HG03045 (cell line): ENCODE measurements at regions not wholly inside any gene's neighbourhood (a gene's known extent, or its start where the extent isn't known, plus 50 kb on each side); places are given as distances from the start of the nearest gene placed in this dataset.
"Not testable (repeated sequence)": the region's sequence is repeated elsewhere in the genome, so short reads cannot be mapped to it uniquely, and the experiment has no call there.

Experiments
- ATAC-seq: cut with Tn5 transposase; IDR thresholded peaks from one replicate; pipeline ENCODE4 v1.9.1; 2021; ENCODE audit warnings: mild to moderate bottlenecking, moderate library complexity; ENCODE audit not compliant: unreplicated experiment

GRCh38 chr2:64869126-64869525 is 120.1 kb upstream of the SLC1A4 start:
- ATAC-seq, result no peak

- ATAC-seq, result peak; percentile 82
These were observed 115.7 kb upstream of the SLC1A4 start for GRCh38 chr2:64873472-64873924.

GRCh38 chr2:64874593-64874992 is 114.6 kb upstream of the SLC1A4 start:
- ATAC-seq, result no peak

GRCh38 chr2:64875368-64875767 is 113.8 kb upstream of the SLC1A4 start:
- ATAC-seq, result no peak

- no peak for ATAC-seq
These were observed 113.0 kb upstream of the SLC1A4 start for GRCh38 chr2:64876137-64876647.

GRCh38 chr2:64879745-64880144 is 109.5 kb upstream of the SLC1A4 start:
- ATAC-seq, result no peak

GRCh38 chr2:64880193-64880951 is 108.8 kb upstream of the SLC1A4 start:
- no peak for ATAC-seq

GRCh38 chr2:64881037-64881492 is 108.1 kb upstream of the SLC1A4 start:
- ATAC-seq, result no peak

- no peak for ATAC-seq
These were observed 101.6 kb upstream of the SLC1A4 start for GRCh38 chr2:64887565-64887964.

GRCh38 chr2:64888591-64889309 is 100.4 kb upstream of the SLC1A4 start:
- no peak for ATAC-seq

- no peak for ATAC-seq
These were observed 99.4 kb upstream of the SLC1A4 start for GRCh38 chr2:64889803-64890202.

GRCh38 chr2:64896572-64896971 is 92.6 kb upstream of the SLC1A4 start:
- ATAC-seq, result not testable (repeated sequence)

GRCh38 chr2:64899081-64899865 is 89.9 kb upstream of the SLC1A4 start:
- no peak for ATAC-seq

- not testable (repeated sequence) for ATAC-seq
These were observed 89.3 kb upstream of the SLC1A4 start for GRCh38 chr2:64899876-64900275.

GRCh38 chr2:64904413-64905329 is 84.5 kb upstream of the SLC1A4 start:
- ATAC-seq, result no peak

- ATAC-seq, result no peak
These were observed 83.7 kb upstream of the SLC1A4 start for GRCh38 chr2:64905338-64906024.

- ATAC-seq, result no peak
These were observed 82.2 kb upstream of the SLC1A4 start for GRCh38 chr2:64906853-64907536.

GRCh38 chr2:64908406-64908805 is 80.8 kb upstream of the SLC1A4 start:
- no peak for ATAC-seq

GRCh38 chr2:64910523-64910922 is 78.7 kb upstream of the SLC1A4 start:
- ATAC-seq, result no peak
